Natural killer cell (primary cell): ENCODE measurements at regions not wholly inside any gene's neighbourhood (a gene's known extent, or its start where the extent isn't known, plus 50 kb on each side); places are given as distances from the start of the nearest gene placed in this dataset.

Experiments used
- ATAC-seq, 3 donors: fragments of 150-1000 bp in 2 of 3; fragments of 200-7000 bp in 1 of 3; cut with Tn5 transposase; 1 replicate in 1 of 3; 2 replicates in 2 of 3; pipeline ENCODE4 v1.10.0; 2021; ENCODE audit warnings: mild to moderate bottlenecking in 2 of 3, moderate library complexity in 2 of 3
- DNase-seq, 2 donors: peaks; one replicate each; pipeline versions ENCODE4 v3.0.0 to v3.0.0-alpha.2; 2013 to 2021; ENCODE audit warnings: mixed read lengths in 1 of 2
- H3K27ac ChIP-seq: one replicate; pipeline ENCODE4 v1.5.1; 2013; ENCODE audit warnings: mild to moderate bottlenecking, low read length
- H3K27me3 ChIP-seq: one replicate; pipeline ENCODE4 v1.6.1; 2013; ENCODE audit warnings: low read length; ENCODE audit not compliant: control insufficient read depth, insufficient read depth
- H3K36me3 ChIP-seq: one replicate; pipeline ENCODE4 v1.6.1; 2013; ENCODE audit warnings: low read length; ENCODE audit not compliant: control insufficient read depth, insufficient read depth
- H3K4me1 ChIP-seq: one replicate; pipeline ENCODE4 v1.6.1; 2013; ENCODE audit warnings: low read length; ENCODE audit not compliant: control insufficient read depth, insufficient read depth
- H3K4me3 ChIP-seq: one replicate; pipeline ENCODE4 v1.5.1; 2013; ENCODE audit warnings: low read length
- H3K9me3 ChIP-seq: one replicate; pipeline ENCODE4 v1.6.1; 2013; ENCODE audit warnings: low read length; ENCODE audit not compliant: control insufficient read depth, insufficient read depth
- H3K27ac Mint-ChIP-seq, 2 donors: one replicate each; pipeline ENCODE4 v1.8.0; 2022; ENCODE audit warnings: mild to moderate bottlenecking in 2 of 2, mixed read lengths in 2 of 2, moderate library complexity in 1 of 2
- H3K27me3 Mint-ChIP-seq, 2 donors: one replicate each; pipeline ENCODE4 v1.8.0; 2022; ENCODE audit warnings: low read depth in 2 of 2, mixed read lengths in 2 of 2
- H3K36me3 Mint-ChIP-seq: one replicate; pipeline ENCODE4 v1.8.0; 2022; ENCODE audit warnings: mixed read lengths
- H3K4me1 Mint-ChIP-seq, 2 donors: one replicate each; pipeline ENCODE4 v1.8.0; 2022; ENCODE audit warnings: mixed read lengths in 2 of 2
- H3K4me3 Mint-ChIP-seq: one replicate; pipeline ENCODE4 v1.8.0; 2022; ENCODE audit warnings: mild to moderate bottlenecking, moderate library complexity, mixed read lengths
- H3K9me3 Mint-ChIP-seq, 2 donors: one replicate each; pipeline ENCODE4 v1.8.0; 2022; ENCODE audit warnings: mixed read lengths in 2 of 2
- WGBS: methylation state at CpG from one replicate; pipeline ENCODE4 v1.1.7; 2013; ENCODE audit warnings: missing lambda C conversion rate; ENCODE audit not compliant: insufficient coverage; 5-methylcytosine and 5-hydroxymethylcytosine counted together
- intact Hi-C: fragments of 100-400 bp; cut with micrococcal nuclease; formaldehyde crosslinking; loops from one replicate; pipeline ENCODE4 v1.14.2; 2022
- TF ChIP-seq, protein P1 (sequence below): fragments of 200-600 bp; IDR thresholded peaks from one replicate; pipeline ENCODE4 v1.8.0; 2022; ENCODE audit warnings: antibody characterized with exemption

DNA sequence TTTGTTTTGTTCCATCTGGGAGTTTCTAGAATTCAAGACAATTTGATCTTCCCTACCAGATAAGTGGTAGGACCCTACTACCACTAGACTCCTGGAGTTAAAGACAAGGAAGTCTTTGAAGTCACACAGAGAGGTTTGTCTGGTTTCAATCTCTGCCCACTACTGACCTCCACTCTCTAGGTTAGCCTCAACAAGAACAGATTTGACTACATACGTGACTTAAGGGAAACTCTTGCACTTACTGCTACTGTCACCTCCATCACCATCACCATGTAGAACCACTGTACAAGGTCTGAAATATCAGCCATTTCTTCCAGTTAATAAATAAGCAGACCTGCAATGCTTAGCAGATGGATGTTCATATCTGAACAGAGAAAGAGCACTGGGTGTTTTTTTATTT is 148.3 kb upstream of the ARHGEF26 start:
- Mint-ChIP-seq H3K36me3 (no peaks in the 10 kb centered on the region), H3K27me3 (peaks cover 0 to 3% of the 10 kb centered on the region in 2 donors), H3K27ac (no peak overlapping the region), H3K9me3 (no peaks in the 10 kb centered on the region), H3K4me3 (no peak overlapping the region), H3K4me1 (no peaks in the 10 kb centered on the region)
- intact Hi-C loops: no loop called here
- H3K4me1 ChIP-seq: no peaks in the 10 kb centered on the region
- no peak overlapping the region for H3K4me3 ChIP-seq
- DNase-seq: no peak
- TF ChIP-seq, protein P1, sequence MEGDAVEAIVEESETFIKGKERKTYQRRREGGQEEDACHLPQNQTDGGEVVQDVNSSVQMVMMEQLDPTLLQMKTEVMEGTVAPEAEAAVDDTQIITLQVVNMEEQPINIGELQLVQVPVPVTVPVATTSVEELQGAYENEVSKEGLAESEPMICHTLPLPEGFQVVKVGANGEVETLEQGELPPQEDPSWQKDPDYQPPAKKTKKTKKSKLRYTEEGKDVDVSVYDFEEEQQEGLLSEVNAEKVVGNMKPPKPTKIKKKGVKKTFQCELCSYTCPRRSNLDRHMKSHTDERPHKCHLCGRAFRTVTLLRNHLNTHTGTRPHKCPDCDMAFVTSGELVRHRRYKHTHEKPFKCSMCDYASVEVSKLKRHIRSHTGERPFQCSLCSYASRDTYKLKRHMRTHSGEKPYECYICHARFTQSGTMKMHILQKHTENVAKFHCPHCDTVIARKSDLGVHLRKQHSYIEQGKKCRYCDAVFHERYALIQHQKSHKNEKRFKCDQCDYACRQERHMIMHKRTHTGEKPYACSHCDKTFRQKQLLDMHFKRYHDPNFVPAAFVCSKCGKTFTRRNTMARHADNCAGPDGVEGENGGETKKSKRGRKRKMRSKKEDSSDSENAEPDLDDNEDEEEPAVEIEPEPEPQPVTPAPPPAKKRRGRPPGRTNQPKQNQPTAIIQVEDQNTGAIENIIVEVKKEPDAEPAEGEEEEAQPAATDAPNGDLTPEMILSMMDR: no peak
- no peaks in the 10 kb centered on the region for H3K9me3 ChIP-seq
- no peaks in the 10 kb centered on the region for H3K36me3 ChIP-seq
- H3K27me3 ChIP-seq: no peaks in the 10 kb centered on the region
- no peak overlapping the region for H3K27ac ChIP-seq
- ATAC-seq: no peak
- 68% methylated on average over 1 of the region's 1 CpG for whole genome bisulfite sequencing

DNA sequence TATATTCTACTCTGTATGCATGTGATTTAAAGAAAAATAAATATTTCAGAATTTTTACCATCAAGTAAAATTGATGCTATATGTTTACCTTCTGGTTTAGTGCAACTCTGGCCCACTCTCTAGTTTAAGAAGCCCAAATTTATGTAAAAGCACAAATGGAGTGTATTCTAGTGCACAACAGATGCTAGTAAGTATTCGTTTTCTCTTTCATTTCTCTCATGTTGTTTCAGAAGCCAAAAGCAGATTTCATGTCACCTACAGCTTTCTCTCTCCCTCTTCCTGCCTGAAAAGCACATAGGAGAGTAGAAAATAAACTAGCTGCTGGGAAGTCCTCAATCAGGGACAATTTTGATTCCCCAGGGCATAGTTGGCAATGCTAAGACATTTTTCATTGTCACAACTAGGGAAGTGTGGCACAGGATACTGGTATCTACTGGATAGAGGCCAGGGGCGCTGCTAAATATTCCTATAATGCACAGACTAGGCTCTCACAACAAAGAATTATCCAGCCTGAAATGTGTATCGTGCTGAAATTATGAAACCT is 147.4 kb upstream of the ARHGEF26 start:
- Histone ChIP-seq H3K27ac (no peak overlapping the region), H3K27me3 (no peaks in the 10 kb centered on the region), H3K9me3 (no peaks in the 10 kb centered on the region), H3K36me3 (no peaks in the 10 kb centered on the region), H3K4me1 (no peaks in the 10 kb centered on the region), H3K4me3 (no peak overlapping the region)
- TF ChIP-seq, protein P1: no peak
- DNase-seq: no peak
- Mint-ChIP-seq H3K9me3 (no peaks in the 10 kb centered on the region), H3K27ac (no peak overlapping the region), H3K4me3 (no peak overlapping the region), H3K36me3 (no peaks in the 10 kb centered on the region), H3K27me3 (peaks cover 0 to 3% of the 10 kb centered on the region in 2 donors), H3K4me1 (no peaks in the 10 kb centered on the region)
- 75% methylated on average over 3 of the region's 3 CpGs for WGBS
- intact Hi-C loops: no loop called here
- ATAC-seq: no peak

GRCh38 chr3:153974614-153975013 is 146.6 kb upstream of the ARHGEF26 start:
- H3K4me3 Mint-ChIP-seq: no peak overlapping the region

More at GRCh38 chr3:153974614-153975013, 146.6 kb upstream of the ARHGEF26 start:
- H3K27ac ChIP-seq: no peak overlapping the region
- intact Hi-C loops: no loop called here
- Mint-ChIP-seq H3K27ac (no peak overlapping the region), H3K9me3 (no peaks in the 10 kb centered on the region), H3K27me3 (peaks cover 0 to 3% of the 10 kb centered on the region in 2 donors), H3K36me3 (no peaks in the 10 kb centered on the region), H3K4me1 (no peaks in the 10 kb centered on the region)
- no peak overlapping the region for H3K4me3 ChIP-seq
- H3K27me3 ChIP-seq: no peaks in the 10 kb centered on the region
- ATAC-seq: no peak
- TF ChIP-seq, protein P1: no peak
- H3K36me3 ChIP-seq: no peaks in the 10 kb centered on the region
- DNase-seq: no peak
- no peaks in the 10 kb centered on the region for H3K9me3 ChIP-seq
- no peaks in the 10 kb centered on the region for H3K4me1 ChIP-seq
